Panc1 (cell line): ENCODE measurements at regions not wholly inside any gene's neighbourhood (a gene's known extent, or its start where the extent isn't known, plus 50 kb on each side); places are given as distances from the start of the nearest gene placed in this dataset.

Experiments
- CTCF ChIP-seq: fragments of 450-650 bp; IDR thresholded peaks from 2 replicates; pipeline ENCODE4 v1.5.1; 2017; ENCODE audit warnings: mild to moderate bottlenecking
- POLR2AphosphoS5 ChIP-seq: IDR thresholded peaks from 2 replicates; pipeline ENCODE4 v1.6.1; 2012; ENCODE audit warnings: mild to moderate bottlenecking, low read depth, low read length, moderate library complexity
- REST ChIP-seq, 2 experiments: IDR thresholded peaks; 2 replicates each; pipeline ENCODE4 v1.6.1; 2011 to 2012; ENCODE audit warnings: low read depth in 2 of 2, control low read depth in 1 of 2, low read length in 1 of 2, mild to moderate bottlenecking in 1 of 2, moderate library complexity in 1 of 2; ENCODE audit not compliant: insufficient read depth in 1 of 2
- SIN3A ChIP-seq: IDR thresholded peaks from 2 replicates; pipeline ENCODE4 v1.6.1; 2012; ENCODE audit warnings: low read depth, mild to moderate bottlenecking, low read length, moderate library complexity, borderline replicate concordance; ENCODE audit not compliant: insufficient read depth
- TCF7L2 ChIP-seq: IDR thresholded peaks from 2 replicates; pipeline ENCODE4 v1.6.1; 2011; ENCODE audit warnings: mild to moderate bottlenecking, low read depth, low read length, inconsistent platforms

GRCh38 chr6:154595538-154595937, 85.1 kb upstream of the CNKSR3 start:
- TF ChIP-seq CTCF (no peak), POLR2AphosphoS5 (no peak), SIN3A (no peak), TCF7L2 (no peak), REST (IDR thresholded peaks at IDR 0.05; ENCODE audit: insufficient read depth in 1 of 2, low read depth in 2 of 2, low read length in 1 of 2) (no peak)
